MM.1S (cell line): ENCODE measurements at regions not wholly inside any gene's neighbourhood (a gene's known extent, or its start where the extent isn't known, plus 50 kb on each side); places are given as distances from the start of the nearest gene placed in this dataset.

Experiments used
- DNase-seq: peaks from one replicate; pipeline ENCODE4 v3.0.0-alpha.2; 2015
- H2AFZ ChIP-seq: fragments of 300-600 bp; sonication (generic); 2 replicates; pipeline ENCODE4 v1.6.0; 2016; ENCODE audit warnings: antibody characterized with exemption, low read length
- H3F3A ChIP-seq: fragments of 300-600 bp; sonication (generic); 2 replicates; pipeline ENCODE4 v1.6.1; 2016; ENCODE audit warnings: mild to moderate bottlenecking, antibody characterized with exemption, low read length, moderate library complexity, mixed read lengths; ENCODE audit not compliant: insufficient read depth
- H3K27ac ChIP-seq: fragments of 300-600 bp; sonication (generic); 2 replicates; pipeline ENCODE4 v1.5.1; 2016; ENCODE audit warnings: mild to moderate bottlenecking, low read length
- H3K27me3 ChIP-seq: fragments of 300-600 bp; sonication (generic); replicated peaks from 2 replicates; pipeline ENCODE4 v1.6.0; 2016; ENCODE audit warnings: low read length; ENCODE audit not compliant: insufficient read depth
- H3K36me3 ChIP-seq: fragments of 300-600 bp; sonication (generic); replicated peaks from 2 replicates; pipeline ENCODE4 v1.6.1; 2016; ENCODE audit warnings: mild to moderate bottlenecking, low read length, mixed read lengths; ENCODE audit not compliant: insufficient read depth
- H3K4me1 ChIP-seq: fragments of 300-600 bp; sonication (generic); 2 replicates; pipeline ENCODE4 v1.6.1; 2016; ENCODE audit warnings: low read length, mixed read lengths
- H3K4me2 ChIP-seq: fragments of 300-600 bp; sonication (generic); 2 replicates; pipeline ENCODE4 v1.6.0; 2016; ENCODE audit warnings: low read depth, low read length
- H3K4me3 ChIP-seq: fragments of 300-600 bp; sonication (generic); 2 replicates; pipeline ENCODE4 v1.5.1; 2016; ENCODE audit warnings: low read length, mixed read lengths
- H3K79me2 ChIP-seq: fragments of 300-600 bp; sonication (generic); 2 replicates; pipeline ENCODE4 v1.6.1; 2016; ENCODE audit warnings: mixed run types, low read length, mixed read lengths
- H3K9ac ChIP-seq: fragments of 300-600 bp; sonication (generic); 2 replicates; pipeline ENCODE4 v1.6.1; 2016; ENCODE audit warnings: low read length, mixed read lengths
- H3K9me2 ChIP-seq: fragments of 300-600 bp; sonication (generic); replicated peaks from 2 replicates; pipeline ENCODE4 v1.6.1; 2016; ENCODE audit warnings: mild to moderate bottlenecking, low read length, mixed read lengths; ENCODE audit not compliant: insufficient read depth
- H3K9me3 ChIP-seq: fragments of 300-600 bp; sonication (generic); replicated peaks from 2 replicates; pipeline ENCODE4 v1.6.1; 2016; ENCODE audit warnings: mild to moderate bottlenecking, low read length, mixed read lengths; ENCODE audit not compliant: insufficient read depth
- H4K20me1 ChIP-seq: fragments of 300-600 bp; sonication (generic); 2 replicates; pipeline ENCODE4 v1.6.1; 2016; ENCODE audit warnings: mild to moderate bottlenecking, low read length, moderate library complexity, mixed read lengths; ENCODE audit not compliant: insufficient read depth
- EZH2 ChIP-seq: fragments of 300-600 bp; sonication (generic); optimal IDR thresholded peaks from 2 replicates; pipeline ENCODE3; 2017; ENCODE audit warnings: low read depth, mild to moderate bottlenecking, antibody characterized with exemption, low read length, mixed read lengths
- EZH2phosphoT487 ChIP-seq: fragments of 300-600 bp; sonication (generic); IDR thresholded peaks from 2 replicates; pipeline ENCODE4 v1.6.1; 2018; ENCODE audit warnings: antibody characterized with exemption, low read length
- TF ChIP-seq, protein P1 (sequence below): fragments of 300-600 bp; sonication (generic); IDR thresholded peaks from 2 replicates; pipeline ENCODE4 v1.5.1; 2016; ENCODE audit warnings: antibody characterized with exemption, low read length, mixed read lengths

GRCh38 chr12:61538951-61539350 is 721.3 kb upstream of the USP15 start:
- Histone ChIP-seq H2AFZ (no peak overlapping the region), H3K4me2 (no peak overlapping the region), H3K9me3 (no peaks in the 10 kb centered on the region), H3K27ac (no peak overlapping the region), H3F3A (no peaks in the 10 kb centered on the region), H3K36me3 (no peaks in the 10 kb centered on the region), H3K4me3 (no peak overlapping the region), H3K9ac (no peak overlapping the region), H4K20me1 (no peaks in the 10 kb centered on the region), H3K27me3 (no peaks in the 10 kb centered on the region), H3K9me2 (no peaks in the 10 kb centered on the region), H3K4me1 (no peaks in the 10 kb centered on the region), H3K79me2 (no peaks in the 10 kb centered on the region)
- DNase-seq: peak; percentile 20
- TF ChIP-seq EZH2 (no peak), EZH2phosphoT487 (no peak)
- TF ChIP-seq, protein P1, sequence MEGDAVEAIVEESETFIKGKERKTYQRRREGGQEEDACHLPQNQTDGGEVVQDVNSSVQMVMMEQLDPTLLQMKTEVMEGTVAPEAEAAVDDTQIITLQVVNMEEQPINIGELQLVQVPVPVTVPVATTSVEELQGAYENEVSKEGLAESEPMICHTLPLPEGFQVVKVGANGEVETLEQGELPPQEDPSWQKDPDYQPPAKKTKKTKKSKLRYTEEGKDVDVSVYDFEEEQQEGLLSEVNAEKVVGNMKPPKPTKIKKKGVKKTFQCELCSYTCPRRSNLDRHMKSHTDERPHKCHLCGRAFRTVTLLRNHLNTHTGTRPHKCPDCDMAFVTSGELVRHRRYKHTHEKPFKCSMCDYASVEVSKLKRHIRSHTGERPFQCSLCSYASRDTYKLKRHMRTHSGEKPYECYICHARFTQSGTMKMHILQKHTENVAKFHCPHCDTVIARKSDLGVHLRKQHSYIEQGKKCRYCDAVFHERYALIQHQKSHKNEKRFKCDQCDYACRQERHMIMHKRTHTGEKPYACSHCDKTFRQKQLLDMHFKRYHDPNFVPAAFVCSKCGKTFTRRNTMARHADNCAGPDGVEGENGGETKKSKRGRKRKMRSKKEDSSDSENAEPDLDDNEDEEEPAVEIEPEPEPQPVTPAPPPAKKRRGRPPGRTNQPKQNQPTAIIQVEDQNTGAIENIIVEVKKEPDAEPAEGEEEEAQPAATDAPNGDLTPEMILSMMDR: peak; percentile 7; the same call in 1 of the 2 replicates

DNA sequence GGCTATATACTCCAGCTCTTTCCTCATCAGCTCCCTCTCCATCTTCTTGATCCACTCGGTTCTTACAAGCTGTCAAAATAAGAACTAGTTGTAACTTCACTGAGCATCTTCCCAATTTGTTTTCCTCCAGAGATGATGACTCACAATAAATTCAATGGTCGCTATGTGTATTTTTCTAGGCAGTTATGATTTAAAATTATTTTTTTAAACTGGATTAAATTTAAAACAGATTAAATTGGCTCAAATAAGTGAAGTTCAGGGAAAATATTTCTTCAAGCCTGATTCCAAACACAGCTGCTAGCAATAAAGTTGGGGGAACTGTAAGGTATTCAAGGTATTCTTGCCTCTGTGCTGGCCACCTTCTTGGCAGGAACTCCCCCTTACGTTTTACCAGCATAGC is 717.7 kb upstream of the USP15 start:
- no peaks in the 10 kb centered on the region for H3K9me2 ChIP-seq
- no peak overlapping the region for H3K4me3 ChIP-seq
- H3K27ac ChIP-seq: no peak overlapping the region
- no peaks in the 10 kb centered on the region for H4K20me1 ChIP-seq
- H3K9me3 ChIP-seq: no peaks in the 10 kb centered on the region
- TF ChIP-seq, protein P1: no peak
- no peak for TF ChIP-seq EZH2phosphoT487
- TF ChIP-seq EZH2: no peak
- H3K4me2 ChIP-seq: no peak overlapping the region
- no peak for DNase-seq
- H3K9ac ChIP-seq: no peak overlapping the region
- no peaks in the 10 kb centered on the region for H3F3A ChIP-seq
- H2AFZ ChIP-seq: no peak overlapping the region
- H3K27me3 ChIP-seq: no peaks in the 10 kb centered on the region
- no peaks in the 10 kb centered on the region for H3K4me1 ChIP-seq
- H3K36me3 ChIP-seq: no peaks in the 10 kb centered on the region
- no peaks in the 10 kb centered on the region for H3K79me2 ChIP-seq

DNA sequence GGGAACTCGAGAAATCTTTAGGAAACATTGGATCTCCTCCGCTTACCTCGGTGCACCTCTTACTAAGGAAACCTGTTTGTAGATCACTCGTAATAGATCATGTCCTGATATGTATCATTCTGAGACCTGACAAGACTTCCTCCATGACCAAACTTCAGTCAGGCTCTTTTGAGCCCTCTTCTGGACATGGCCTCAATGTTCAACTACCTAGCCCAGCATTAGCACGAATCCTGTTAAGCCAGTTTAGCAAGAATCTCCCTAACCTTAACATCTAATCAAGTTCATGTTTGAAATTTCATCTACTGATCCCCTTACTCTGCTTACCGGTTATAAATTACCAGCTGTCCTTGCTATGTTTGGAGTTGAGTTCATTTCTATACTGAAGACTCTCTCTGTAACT is 713.9 kb upstream of the USP15 start:
- TF ChIP-seq, protein P1: no peak; the same call in 1 of the 2 replicates
- TF ChIP-seq EZH2phosphoT487: no peak
- TF ChIP-seq EZH2: no peak
- H4K20me1 ChIP-seq: no peaks in the 10 kb centered on the region
- DNase-seq: no peak

More for the DNA sequence above, 713.9 kb upstream of the USP15 start:
- Histone ChIP-seq H3K9me3 (no peaks in the 10 kb centered on the region), H2AFZ (no peak overlapping the region), H3K9me2 (no peaks in the 10 kb centered on the region), H3K4me3 (no peak overlapping the region), H3K27me3 (no peaks in the 10 kb centered on the region), H3K27ac (no peak overlapping the region), H3K9ac (no peak overlapping the region), H3K4me2 (no peak overlapping the region), H3K4me1 (no peaks in the 10 kb centered on the region), H3F3A (no peaks in the 10 kb centered on the region), H3K36me3 (no peaks in the 10 kb centered on the region), H3K79me2 (no peaks in the 10 kb centered on the region)
